CD14-positive monocyte (primary cell): ENCODE measurements at regions not wholly inside any gene's neighbourhood (a gene's known extent, or its start where the extent isn't known, plus 50 kb on each side); places are given as distances from the start of the nearest gene placed in this dataset.

ENCODE experiments used
- DNase-seq, 3 donors: peaks; one replicate each; pipeline ENCODE4 v3.0.0-alpha.2; 2011 to 2022
- H2AFZ ChIP-seq: 2 replicates; pipeline ENCODE4 v1.6.0; 2012; ENCODE audit warnings: mild to moderate bottlenecking, low read depth, low read length, inconsistent platforms; ENCODE audit not compliant: insufficient read depth, poor library complexity, severe bottlenecking
- H3K27ac ChIP-seq, 2 donors: 1 replicate in 1 of 2; 2 replicates in 1 of 2; pipeline ENCODE4 v1.5.1; 2012 to 2013; ENCODE audit warnings: low read length in 2 of 2, control low read depth in 1 of 2, inconsistent platforms in 1 of 2, low read depth in 1 of 2, mild to moderate bottlenecking in 1 of 2
- H3K27me3 ChIP-seq, 2 donors: one replicate each; pipeline versions ENCODE4 v1.6.0 to v1.6.1; 2011 to 2013; ENCODE audit warnings: low read length in 2 of 2; ENCODE audit not compliant: control insufficient read depth in 2 of 2, insufficient read depth in 2 of 2
- H3K36me3 ChIP-seq, 2 donors: replicated peaks in 1 of 2; 1 replicate in 1 of 2; 2 replicates in 1 of 2; pipeline versions ENCODE4 v1.5.1 to v1.6.1; 2012 to 2013; ENCODE audit warnings: low read length in 2 of 2, control low read depth in 1 of 2, inconsistent platforms in 1 of 2, mild to moderate bottlenecking in 1 of 2; ENCODE audit not compliant: insufficient read depth in 2 of 2, control insufficient read depth in 1 of 2
- H3K4me1 ChIP-seq, 2 donors: 1 replicate in 1 of 2; 2 replicates in 1 of 2; pipeline versions ENCODE4 v1.5.1 to v1.6.1; 2012 to 2013; ENCODE audit warnings: low read length in 2 of 2, control low read depth in 1 of 2, inconsistent platforms in 1 of 2, mild to moderate bottlenecking in 1 of 2, moderate library complexity in 1 of 2; ENCODE audit not compliant: insufficient read depth in 2 of 2, control insufficient read depth in 1 of 2
- H3K4me2 ChIP-seq: replicated peaks from 2 replicates; pipeline ENCODE3; 2012; ENCODE audit warnings: low read length, moderate library complexity, mild to moderate bottlenecking; ENCODE audit not compliant: poor library complexity, severe bottlenecking; ENCODE audit errors: extremely low read depth
- H3K4me3 ChIP-seq, 3 experiments: fragments of 200-600 bp in 1 of 3; sonication (generic) in 1 of 3; replicated peaks in 1 of 3; 1 replicate in 2 of 3; 2 replicates in 1 of 3; pipeline ENCODE4 v1.5.1; 2011 to 2013; ENCODE audit warnings: low read length in 3 of 3, mild to moderate bottlenecking in 3 of 3, control low read depth in 2 of 3, low read depth in 2 of 3, inconsistent platforms in 1 of 3, moderate library complexity in 1 of 3
- H3K79me2 ChIP-seq: 2 replicates; pipeline ENCODE4 v1.6.0; 2012; ENCODE audit warnings: mild to moderate bottlenecking, control low read depth, inconsistent platforms, low read length, moderate library complexity; ENCODE audit not compliant: insufficient read depth
- H3K9ac ChIP-seq: 2 replicates; pipeline ENCODE4 v1.6.0; 2017; ENCODE audit warnings: low read length, mild to moderate bottlenecking; ENCODE audit not compliant: insufficient read depth, poor library complexity, severe bottlenecking
- H3K9me3 ChIP-seq, 2 donors: replicated peaks in 1 of 2; 1 replicate in 1 of 2; 2 replicates in 1 of 2; pipeline versions ENCODE4 v1.5.1 to v1.6.1; 2012 to 2013; ENCODE audit warnings: low read length in 2 of 2, control low read depth in 1 of 2; ENCODE audit not compliant: control insufficient read depth in 1 of 2, insufficient read depth in 1 of 2
- H4K20me1 ChIP-seq: 2 replicates; pipeline ENCODE4 v1.6.0; 2012; ENCODE audit warnings: mild to moderate bottlenecking, low read length, control low read depth, moderate library complexity; ENCODE audit not compliant: insufficient read depth
- H3K27ac Mint-ChIP-seq, 7 donors: one replicate each; pipeline ENCODE4 v1.8.0; 2020; ENCODE audit warnings: mild to moderate bottlenecking in 7 of 7, mixed read lengths in 7 of 7, moderate library complexity in 6 of 7, inconsistent platforms in 2 of 7
- H3K27me3 Mint-ChIP-seq, 3 donors: one replicate each; pipeline ENCODE4 v1.8.0; 2021 to 2022; ENCODE audit warnings: low read depth in 3 of 3, mild to moderate bottlenecking in 3 of 3, mixed read lengths in 3 of 3, moderate library complexity in 3 of 3, inconsistent platforms in 1 of 3
- H3K36me3 Mint-ChIP-seq, 2 donors: one replicate each; pipeline ENCODE4 v1.8.0; 2020; ENCODE audit warnings: mixed read lengths in 2 of 2, inconsistent platforms in 1 of 2, mild to moderate bottlenecking in 1 of 2
- H3K4me1 Mint-ChIP-seq: one replicate; pipeline ENCODE4 v1.8.0; 2020; ENCODE audit warnings: mild to moderate bottlenecking, mixed read lengths
- H3K4me3 Mint-ChIP-seq, 2 donors: one replicate each; pipeline ENCODE4 v1.8.0; 2020; ENCODE audit warnings: mild to moderate bottlenecking in 2 of 2, mixed read lengths in 2 of 2, moderate library complexity in 1 of 2
- H3K9me3 Mint-ChIP-seq, 7 donors: one replicate each; pipeline ENCODE4 v1.8.0; 2020 to 2022; ENCODE audit warnings: mixed read lengths in 7 of 7, mild to moderate bottlenecking in 6 of 7, moderate library complexity in 6 of 7, inconsistent platforms in 2 of 7
- CTCF ChIP-seq: fragments of 200-600 bp; IDR thresholded peaks from one replicate; pipeline ENCODE4 v1.8.0; 2022; ENCODE audit warnings: antibody characterized with exemption, mild to moderate bottlenecking
- WGBS: methylation state at CpG from one replicate; pipeline ENCODE4 v1.1.5; 2013; ENCODE audit warnings: missing lambda C conversion rate; ENCODE audit not compliant: insufficient coverage; 5-methylcytosine and 5-hydroxymethylcytosine counted together
- intact Hi-C, 2 donors: fragments of 100-400 bp; cut with micrococcal nuclease; formaldehyde crosslinking; loops; one replicate each; pipeline versions ENCODE4 v1.15.0 to v1.15.1; 2023

GRCh38 chr7:42704710-42705109, 207.2 kb downstream of the C7orf25 start:
- DNase-seq = no peak
- H3K4me2 ChIP-seq = no peak overlapping the region
- WGBS = no CpG with 5 or more reads among the region's 2 CpGs
- peaks cover 0 to 3% of the 10 kb centered on the region in 2 donors for H3K9me3 ChIP-seq
- H3K4me1 Mint-ChIP-seq = no peaks in the 10 kb centered on the region
- H3K36me3 Mint-ChIP-seq = no peaks in the 10 kb centered on the region
- no peak overlapping the region for H3K4me3 ChIP-seq
- H3K9ac ChIP-seq = no peak overlapping the region
- peaks cover 0 to 7% (median 3%) of the 10 kb centered on the region in 7 donors for H3K9me3 Mint-ChIP-seq
- H3K27me3 Mint-ChIP-seq = no peaks in the 10 kb centered on the region
- intact Hi-C loops = no loop called here
- H3K4me1 ChIP-seq = no peaks in the 10 kb centered on the region
- no peaks in the 10 kb centered on the region for H4K20me1 ChIP-seq
- H3K27me3 ChIP-seq = no peaks in the 10 kb centered on the region
- no peak for TF ChIP-seq CTCF
- no peak overlapping the region for H3K27ac Mint-ChIP-seq
- H3K79me2 ChIP-seq = no peaks in the 10 kb centered on the region
- H2AFZ ChIP-seq = no peak overlapping the region
- no peak overlapping the region for H3K4me3 Mint-ChIP-seq
- no peaks in the 10 kb centered on the region for H3K36me3 ChIP-seq
- H3K27ac ChIP-seq = no peak overlapping the region

- Mint-ChIP-seq H3K9me3 (peaks cover 0 to 5% (median 2%) of the 10 kb centered on the region in 7 donors), H3K4me1 (no peaks in the 10 kb centered on the region), H3K4me3 (no peak overlapping the region), H3K27ac (no peak overlapping the region), H3K27me3 (no peaks in the 10 kb centered on the region), H3K36me3 (no peaks in the 10 kb centered on the region)
- Histone ChIP-seq H3K79me2 (no peaks in the 10 kb centered on the region), H3K36me3 (no peaks in the 10 kb centered on the region), H3K4me2 (no peak overlapping the region), H3K9ac (no peak overlapping the region), H2AFZ (no peak overlapping the region), H3K4me1 (no peaks in the 10 kb centered on the region), H3K27ac (no peak overlapping the region), H3K9me3 (peaks cover 0 to 3% of the 10 kb centered on the region in 2 donors), H3K27me3 (no peaks in the 10 kb centered on the region), H3K4me3 (no peak overlapping the region), H4K20me1 (no peaks in the 10 kb centered on the region)
- intact Hi-C loops = no loop called here
- no peak for TF ChIP-seq CTCF
- DNase-seq = no peak
- WGBS = 100% methylated on average over 1 of the region's 1 CpG
Observed at GRCh38 chr7:42702647-42703046, 209.2 kb downstream of the C7orf25 start.
